ENCODE measurements at regions not wholly inside any gene's neighbourhood (a gene's known extent, or its start where the extent isn't known, plus 50 kb on each side); places are given as distances from the start of the nearest gene placed in this dataset.

DNA sequence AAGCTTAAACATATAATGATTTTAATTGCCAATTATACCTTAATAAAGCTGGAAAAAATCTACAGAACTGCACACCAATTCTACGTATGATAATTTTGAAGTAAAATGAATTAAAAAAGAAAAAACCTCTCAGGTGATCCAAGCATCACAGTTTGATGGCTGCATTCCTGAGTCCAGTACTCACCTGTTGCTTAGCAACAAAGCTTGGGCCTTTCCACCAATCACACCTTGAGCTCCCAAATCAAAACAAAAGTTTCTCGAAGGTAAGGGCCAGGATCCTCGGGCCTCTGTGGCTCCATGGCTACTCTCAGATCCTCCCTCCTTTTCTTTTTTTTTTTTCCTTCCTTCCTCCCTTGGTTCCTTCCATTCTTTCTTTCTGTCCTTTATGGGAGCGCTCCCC, 137.2 kb upstream of the PCBD1 start:
- no peak for DNase-seq

DNA sequence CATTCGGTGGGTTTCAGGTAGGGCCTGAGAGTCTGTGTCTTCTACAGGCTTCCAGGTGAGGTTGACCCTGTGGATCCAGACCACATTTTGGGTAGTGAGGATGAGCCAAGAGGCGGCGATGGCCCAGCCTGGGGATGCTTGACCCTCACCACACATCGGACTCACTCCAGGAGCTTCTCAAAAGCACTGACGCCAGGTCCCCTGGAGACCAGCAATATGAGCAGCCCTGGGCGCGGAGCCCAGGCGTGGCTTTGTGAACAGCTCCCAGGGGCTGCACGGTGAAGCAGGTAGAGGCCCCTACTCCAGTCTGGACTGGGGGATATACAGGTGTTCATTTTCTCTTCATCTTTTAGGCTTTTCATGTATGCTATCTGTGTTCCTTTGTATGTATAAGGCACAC, 139.7 kb upstream of the PCBD1 start:
- DNase-seq, result peak; percentile 51

DNA sequence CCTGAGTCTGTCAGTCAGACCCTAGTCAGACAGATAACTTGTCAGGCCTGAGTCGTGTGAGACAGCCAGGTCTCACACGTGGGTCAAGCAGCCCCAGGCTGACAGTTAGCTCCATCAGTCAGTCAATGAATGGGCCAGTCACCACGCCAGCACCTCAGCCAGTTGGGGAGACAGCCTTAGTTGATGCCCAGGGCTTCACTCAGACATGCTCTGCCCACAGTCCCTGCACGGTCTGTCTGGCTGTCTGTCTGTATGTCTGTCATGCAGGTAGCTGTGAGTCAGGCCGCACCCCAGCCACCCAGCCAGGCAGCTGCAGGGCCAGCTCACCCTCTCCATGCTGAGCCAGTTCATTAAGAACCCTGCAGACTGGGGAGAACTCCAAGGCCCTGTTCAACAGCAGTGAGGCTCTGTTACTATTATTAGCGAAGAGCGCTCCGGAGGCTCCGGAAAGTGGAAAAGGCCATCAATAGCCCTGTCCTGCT, 141.1 kb upstream of the PCBD1 start:
- no peak for DNase-seq

DNA sequence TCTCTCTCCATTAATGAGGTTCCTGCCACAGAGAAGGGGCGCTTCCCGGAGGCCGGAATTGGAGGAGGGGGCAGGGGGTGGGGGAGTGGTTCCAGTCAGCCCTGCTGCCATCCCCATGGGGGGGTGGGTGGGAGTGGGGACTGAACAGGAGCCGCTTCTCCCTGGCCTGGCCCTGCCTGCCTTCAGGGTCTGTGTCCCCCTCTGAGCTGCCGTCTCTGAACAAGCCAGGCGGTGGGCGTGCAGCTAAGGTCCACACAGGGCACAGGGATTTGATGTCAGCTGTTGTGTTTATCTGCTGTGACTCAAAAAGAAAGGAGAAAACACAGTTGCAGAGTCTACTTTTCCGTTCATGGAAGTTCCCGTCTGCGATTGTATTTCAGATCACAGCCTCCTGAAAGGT, 141.5 kb upstream of the PCBD1 start:
- DNase-seq, result no peak

DNA sequence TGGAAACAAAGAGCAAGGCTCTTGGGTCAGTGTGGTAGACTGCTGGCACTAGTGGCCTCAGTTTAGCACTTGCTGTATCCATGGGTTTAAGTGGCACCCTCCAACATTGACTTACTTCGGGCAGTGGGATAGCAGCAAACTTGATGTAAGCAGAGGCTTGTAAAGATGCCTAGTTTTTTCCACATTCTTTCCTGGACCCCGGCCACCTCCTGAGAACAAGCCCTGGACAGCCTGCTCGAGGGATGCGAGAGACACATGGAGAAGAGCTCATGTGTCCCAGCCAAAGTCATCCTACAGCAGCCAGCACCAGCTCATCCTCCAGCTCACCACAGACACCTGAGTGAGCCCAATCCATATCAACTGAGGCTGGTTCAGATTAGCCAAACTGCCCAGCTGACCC, 142.7 kb upstream of the PCBD1 start:
- DNase-seq, result no peak

DNA sequence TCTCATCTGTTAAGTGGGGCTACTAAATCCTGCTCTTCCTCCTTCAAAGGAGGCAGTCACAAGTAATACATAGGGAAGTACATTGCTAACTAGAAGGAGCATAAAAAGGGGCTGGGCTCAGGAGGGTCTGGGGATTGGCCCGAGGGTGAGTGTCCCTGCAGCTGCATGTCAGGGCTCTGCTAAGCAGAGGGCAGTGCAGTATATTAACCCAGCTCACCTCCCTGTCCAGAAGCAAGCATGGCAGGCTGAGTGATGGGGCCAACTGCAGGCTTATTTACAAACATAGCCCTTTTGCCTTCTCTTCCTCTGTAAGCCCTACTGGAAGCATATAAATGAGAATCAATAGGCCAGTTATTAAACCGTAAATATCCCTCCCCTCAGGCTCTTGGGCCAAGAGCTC, 143.2 kb upstream of the PCBD1 start:
- no peak for DNase-seq

DNA sequence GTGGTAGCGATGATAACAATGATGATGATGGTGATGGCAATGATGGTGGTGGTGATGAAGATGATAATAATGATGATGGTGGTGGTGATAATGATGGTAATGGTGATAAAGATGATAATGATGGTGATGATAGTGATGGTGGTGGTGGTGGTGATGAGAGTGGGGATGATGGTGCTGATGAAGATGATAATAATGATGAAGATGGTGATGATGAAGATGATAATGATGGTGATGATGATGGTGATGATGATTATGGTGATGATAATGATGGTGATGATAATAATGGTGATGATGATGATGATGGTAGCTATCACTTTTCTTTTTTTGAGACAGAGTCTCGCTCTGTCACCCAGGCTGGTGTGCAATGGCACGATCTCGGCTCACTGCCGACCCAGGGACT, 144.5 kb upstream of the PCBD1 start:
- no peak for DNase-seq

DNA sequence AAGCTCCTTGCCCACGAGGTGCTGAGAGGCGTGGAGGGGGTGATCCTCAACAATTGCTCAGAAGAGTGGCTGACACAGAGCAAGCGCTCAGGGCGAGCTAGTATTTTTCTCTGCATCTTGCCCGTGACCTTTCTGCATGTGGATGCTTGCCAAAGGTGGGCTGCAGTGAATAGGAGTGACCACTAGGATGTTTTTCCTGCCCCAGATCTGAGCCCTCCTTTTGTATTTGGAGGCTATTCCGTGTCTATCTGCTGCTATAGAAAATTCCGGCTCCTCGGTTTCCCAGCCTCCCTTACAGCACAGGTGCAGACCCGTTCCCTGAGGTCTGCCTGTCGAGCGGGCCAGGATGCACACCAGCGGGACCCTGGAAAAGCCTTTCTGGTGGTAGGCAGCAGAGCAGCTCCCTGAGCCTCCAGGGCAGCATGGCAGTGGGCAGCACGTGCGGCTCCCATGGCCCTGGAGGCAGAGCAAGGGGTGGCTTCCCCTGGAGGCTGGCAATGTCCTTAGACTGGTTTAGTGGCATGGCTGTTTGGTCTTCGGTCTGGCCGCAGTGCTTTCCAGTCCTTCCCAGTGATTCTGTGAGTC, 145.1 kb upstream of the PCBD1 start:
- no peak for DNase-seq

DNA sequence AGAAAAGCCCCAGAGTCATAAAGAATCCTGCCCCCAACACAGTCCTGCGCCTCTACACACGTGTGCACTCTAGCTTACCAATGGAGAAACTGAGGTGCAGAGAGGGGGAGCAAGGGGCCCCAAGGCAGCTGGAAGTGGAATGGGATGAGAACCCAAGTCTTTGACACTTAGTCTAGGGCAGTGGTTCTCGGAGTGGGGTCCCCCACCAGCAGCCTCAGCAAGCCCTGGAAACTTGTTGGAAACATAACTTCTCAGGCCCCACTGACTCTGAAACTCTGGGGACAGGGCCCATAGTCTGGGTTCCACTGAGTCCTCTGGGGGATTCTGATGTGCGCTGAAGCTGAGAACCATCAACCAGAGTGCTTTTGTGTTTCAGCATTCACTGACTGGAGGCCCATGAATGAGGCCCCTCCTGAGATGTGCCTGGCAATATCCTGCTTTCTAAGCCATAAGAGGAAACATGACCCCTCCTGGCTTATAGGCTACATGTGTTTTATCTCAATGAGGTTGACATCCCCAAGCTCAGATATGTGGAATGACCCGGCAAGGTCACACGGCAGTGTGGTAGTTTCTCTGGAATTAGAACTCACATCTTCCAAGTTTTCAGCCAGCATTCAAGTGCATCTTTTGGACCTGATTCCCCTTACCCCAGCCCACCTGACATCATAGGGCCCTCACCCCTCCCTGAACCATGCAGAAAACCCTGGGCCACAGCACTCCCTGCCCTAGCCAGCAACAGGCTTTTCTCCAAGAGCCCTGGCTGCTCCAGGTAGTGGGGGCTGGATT, 147.3 kb upstream of the PCBD1 start:
- DNase-seq, result peak; percentile 47

DNA sequence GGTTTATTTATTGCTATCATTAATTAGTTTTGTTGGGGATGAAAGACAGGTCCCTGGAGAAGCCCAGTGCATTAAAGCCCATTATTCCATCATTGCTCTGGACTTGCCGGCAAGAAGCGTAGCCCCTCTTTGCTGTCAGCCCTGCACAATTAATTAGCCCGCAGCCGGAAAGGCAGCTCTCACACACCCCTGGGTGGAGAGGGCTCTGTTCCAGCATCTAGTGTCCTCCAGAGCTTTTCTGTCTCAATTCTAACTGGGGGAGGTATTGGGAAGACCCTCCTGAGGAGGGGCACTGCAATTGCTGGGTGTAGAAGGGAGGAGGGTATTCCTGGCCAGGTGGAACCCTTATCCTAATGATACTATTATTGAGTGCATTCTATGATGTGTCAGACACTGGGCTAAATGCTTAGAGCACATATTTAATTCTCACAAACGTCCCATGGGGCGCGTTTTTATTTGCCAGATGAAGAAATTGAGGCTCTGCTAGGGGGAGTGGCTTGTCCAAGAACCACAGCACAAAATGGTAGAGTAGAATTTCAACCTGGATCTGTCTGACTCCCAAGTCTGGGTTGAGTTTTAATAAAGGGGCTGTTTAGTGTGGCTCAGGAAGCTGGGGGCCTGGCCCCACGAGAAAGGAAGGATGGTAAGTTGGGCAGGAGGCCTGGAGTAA, 148.1 kb upstream of the PCBD1 start:
- no peak for DNase-seq

DNA sequence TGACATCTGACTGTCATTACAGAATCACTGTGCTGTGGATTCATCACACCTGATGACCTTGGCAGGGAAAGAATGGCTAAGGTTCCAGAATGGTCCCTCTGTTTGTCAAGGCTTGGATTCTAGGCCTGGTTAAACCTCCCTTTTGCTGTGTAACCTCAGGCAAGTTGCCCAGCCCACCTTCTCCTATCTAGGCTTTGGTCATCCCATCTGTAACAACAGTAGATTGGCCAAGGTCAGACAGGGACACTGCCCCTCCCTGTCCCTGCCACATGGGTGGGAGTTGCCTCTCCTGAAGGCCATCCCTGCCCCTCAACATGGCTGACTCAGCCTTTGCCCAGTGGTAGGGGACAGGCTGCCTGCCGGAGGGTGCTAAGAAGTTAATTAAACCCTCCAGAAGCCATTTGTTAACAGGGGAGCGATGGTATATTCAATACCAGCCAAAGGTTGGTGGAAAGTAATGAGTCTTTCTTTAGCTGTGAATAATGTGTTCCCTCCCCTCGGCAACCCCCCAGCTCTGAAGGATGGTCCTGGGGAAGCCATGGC, 149.8 kb upstream of the PCBD1 start:
- DNase-seq, result no peak

DNA sequence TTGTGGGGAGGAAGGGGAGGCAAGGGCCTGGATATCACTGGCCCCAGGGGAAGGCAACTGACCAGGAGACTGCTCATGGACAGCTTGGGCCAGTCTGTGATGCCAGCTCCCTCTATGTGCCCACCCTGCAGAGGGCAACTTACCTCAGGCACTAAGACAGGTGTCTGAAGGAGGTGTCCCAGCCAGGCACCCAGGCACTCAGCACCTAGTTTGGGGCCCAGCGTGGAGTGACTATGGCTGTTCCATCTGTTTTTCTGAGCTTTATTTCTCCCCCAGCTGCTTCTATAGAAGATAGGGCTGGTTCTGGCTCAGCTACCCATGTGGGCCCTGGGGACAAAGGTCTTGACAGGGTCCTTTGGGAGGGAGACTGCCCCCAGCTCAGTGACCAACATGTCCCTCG, 150.6 kb upstream of the PCBD1 start:
- DNase-seq, result no peak

DNA sequence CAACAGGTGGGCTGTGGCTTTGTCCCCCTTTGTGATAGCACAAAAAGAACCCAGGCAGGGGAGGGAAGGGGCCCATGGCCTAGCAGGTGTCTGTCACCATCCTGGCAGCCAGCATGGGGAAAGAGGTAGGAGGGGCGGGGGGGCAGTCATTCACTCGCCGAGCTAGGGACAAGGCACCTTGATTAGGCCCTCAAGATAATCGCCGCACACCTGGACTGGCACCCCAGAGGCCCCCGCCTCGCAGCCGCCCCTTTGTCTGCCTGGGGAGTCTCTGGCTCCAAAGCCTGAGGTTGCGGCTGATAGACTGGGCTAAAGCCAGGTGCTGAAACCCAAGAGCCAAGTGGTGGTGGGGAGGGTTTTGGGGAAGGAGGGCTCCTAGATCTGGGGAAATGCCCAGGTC, 151.2 kb upstream of the PCBD1 start:
- DNase-seq, result peak; percentile 68

DNA sequence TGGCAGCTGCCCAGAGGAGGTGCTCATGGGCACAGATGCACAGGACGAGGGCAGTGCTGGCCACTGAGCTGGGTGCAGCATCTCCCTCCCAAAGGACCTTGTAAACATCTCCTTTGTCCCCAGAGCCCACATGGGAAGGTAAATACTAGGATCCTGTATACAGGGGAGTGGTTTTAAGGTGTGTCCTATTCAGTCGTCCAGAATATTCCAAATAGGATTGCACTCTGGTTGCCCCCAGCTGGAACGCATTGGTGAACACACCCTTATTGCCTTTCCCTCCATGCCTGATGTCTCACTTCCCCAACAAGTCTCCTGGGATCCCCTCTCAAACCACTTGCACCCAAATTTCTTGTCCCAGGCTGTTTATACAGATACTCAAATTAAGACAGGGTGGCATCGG, 152.0 kb upstream of the PCBD1 start:
- DNase-seq, result peak; percentile 19

DNA sequence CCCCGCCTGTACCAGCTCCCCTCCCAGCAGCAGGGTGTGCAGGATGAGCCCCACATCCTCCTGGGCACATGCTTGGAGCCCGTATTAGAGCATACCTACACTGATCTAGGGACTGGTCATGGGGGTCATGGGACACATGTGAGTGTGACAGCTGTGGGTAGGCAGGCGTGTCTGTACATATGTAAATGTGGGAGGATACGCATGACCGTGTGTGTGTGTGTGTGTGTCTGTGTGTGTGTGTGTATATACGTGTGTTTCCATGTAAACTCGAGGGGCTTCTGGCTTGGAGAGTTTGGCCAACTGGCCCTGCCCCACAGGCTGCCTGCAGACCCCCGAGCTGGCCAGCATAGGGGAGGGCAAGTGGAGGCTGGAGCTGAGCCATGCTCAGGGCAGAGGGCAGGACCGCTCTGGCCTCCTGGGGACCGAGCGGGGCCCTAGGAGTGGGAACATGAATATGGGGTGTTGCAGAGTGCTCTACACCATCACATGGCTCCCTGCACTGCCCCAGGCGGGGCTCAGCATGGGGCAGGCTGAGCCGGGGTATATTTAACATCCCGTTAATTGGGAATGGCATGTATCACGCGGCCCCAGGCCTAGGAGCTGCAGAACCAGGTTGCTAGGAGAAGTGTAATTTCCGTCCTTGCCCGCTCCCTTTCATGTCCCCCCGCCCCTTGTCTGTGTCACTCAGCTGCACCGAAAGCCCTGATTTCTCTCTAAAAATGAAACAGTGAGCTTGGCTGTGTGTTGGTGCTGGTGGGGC, 152.7 kb upstream of the PCBD1 start:
- DNase-seq, result peak; percentile 24

DNA sequence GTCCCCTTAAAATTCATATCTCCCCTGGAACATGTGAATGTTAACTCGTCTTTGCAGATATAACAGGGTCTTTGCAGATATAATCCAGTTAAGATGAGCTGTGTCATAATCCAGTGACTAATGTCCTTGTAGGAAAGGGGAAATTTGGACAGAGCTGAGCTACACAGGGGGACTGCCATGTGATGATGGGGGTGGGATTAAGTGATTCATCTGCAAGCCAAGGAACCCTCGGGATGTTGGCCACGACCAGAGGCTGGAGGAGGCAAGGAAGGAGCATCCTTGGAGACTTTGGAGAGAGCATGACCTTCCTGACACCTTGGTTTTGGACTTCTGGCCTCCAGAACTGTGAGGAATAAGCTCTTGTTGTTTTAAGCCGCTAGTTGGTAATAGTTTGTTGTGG, 153.9 kb upstream of the PCBD1 start:
- no peak for DNase-seq

DNA sequence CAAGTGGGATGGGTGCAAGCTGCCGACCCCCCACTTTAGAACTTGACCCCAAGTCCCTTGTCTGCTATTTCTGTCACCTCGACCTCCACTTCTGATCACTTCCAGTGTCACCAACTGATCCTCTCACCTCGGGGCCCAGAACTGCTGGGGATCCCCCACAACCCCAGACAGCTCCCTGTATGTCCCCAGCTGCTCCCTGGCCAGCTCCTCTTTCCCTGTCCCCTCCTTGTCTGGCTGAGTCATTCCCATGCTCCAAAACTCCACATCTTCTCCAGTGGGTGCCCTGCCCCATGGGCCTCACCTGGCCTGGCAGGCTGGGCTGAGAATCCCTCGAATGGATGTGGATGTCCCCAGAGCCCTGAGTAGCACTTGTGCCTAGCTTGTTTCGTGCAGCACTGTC, 154.3 kb upstream of the PCBD1 start:
- DNase-seq, result no peak

DNA sequence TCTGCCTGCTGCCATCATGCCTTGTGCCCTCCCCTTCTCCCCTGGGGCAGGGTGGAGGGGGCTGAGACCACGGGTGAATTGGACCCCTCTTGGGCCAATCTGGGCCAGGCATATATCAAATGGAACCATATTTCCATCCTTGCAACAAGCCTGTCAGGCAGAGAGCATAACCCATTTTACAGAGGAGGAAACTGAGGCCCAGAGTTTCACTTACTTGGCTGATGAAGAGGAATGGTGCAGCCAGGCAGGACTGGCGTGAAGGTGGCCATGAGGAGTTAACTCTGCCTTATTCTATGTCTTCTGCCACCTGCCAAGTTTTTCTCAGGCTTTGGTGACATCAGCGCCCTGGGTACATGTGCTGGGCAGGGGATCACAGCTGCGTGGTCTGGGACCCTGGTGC, 155.5 kb upstream of the PCBD1 start:
- DNase-seq, result no peak

DNA sequence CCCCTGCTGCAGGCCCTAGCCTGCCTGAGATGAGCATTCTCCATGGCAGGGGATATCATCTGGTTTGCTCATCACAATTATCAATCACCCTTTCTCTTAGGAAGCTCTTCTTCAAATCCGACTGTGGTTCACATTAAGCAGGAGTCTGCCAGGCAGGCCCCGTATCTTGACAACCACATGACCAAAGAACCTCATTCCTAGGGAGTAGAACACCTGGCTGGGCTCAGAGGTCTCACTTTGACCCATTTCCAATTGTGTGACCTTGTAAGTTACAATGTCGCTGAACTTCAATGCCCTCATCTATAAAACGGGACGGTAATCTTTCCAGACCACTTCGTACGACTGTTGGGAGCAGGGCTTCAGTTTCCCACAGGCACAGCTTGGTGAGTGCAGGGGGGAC, 156.4 kb upstream of the PCBD1 start:
- no peak for DNase-seq

DNA sequence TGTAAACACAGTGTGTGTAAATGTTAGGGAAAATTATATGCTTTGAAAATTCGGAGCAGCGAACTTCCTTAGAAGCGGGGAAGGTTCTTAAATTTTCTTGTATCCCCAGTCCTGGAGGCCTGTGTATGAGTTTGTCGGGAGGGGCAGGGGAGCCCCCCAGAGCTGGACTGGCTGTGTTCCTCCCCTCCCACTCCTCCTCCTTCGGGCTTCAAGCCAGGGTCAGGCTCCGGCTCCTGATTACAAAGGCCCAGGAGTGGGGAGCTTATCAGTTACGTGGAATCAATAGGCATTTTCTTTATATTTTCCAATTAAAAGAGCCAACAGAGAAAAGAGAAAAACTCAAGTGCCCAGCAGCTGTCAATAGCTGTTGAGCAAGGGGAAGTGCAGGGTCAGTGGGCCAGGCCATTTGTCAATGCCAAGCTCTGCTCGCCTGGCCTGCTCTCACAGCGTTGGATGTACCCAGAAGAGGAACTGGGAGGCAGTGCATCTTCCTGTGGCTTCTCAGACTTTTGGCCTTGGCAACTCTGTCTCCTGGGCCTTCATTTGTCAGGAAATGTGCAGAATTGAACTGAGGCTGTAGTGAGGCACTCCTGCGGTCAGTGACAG, 156.9 kb upstream of the PCBD1 start:
- DNase-seq, result no peak

DNA sequence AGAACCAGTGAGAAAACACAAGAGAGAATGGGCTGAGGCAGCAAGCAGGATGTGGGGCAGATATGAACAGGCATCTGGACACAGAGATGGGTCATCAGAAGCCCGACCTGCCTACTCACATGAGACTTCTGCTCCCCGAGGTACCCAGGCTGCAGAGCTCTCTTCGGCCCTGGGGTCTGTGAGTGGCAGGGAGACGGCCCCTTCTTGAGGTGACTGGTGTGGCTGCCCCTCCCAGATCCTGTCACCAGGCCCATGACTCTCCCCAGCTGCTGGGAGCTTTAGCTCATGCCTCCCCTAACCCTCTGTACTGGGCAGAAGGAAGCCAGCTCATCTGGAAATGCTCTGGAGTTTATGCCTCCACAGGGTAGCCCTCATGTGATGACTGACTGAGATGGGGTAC, 157.6 kb upstream of the PCBD1 start:
- DNase-seq, result no peak

DNA sequence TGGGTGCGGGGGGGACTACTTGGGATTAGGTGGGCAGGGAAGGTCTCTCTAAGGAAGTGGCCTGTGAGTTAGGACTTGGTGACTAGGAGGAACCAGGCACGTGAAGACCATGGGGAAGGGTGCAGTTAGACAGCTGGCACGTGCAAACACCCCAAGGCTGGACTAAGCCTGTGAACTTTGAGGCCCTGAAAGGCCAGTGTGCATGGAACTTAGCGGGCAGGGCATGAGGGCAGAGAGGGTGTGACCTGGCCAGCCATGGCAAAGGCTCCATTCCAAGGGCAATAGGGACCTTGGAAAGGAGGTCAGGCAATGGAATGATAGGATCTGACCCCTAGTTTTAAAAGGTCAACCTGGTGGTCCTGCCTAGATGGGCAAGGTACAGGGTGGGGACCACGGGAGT, 158.4 kb upstream of the PCBD1 start:
- no peak for DNase-seq
